Panc1 (cell line): ENCODE measurements at regions not wholly inside any gene's neighbourhood (a gene's known extent, or its start where the extent isn't known, plus 50 kb on each side); places are given as distances from the start of the nearest gene placed in this dataset.

ENCODE experiments used
- ATAC-seq: fragments of 200-7000 bp; cut with Tn5 transposase; 2 replicates; pipeline ENCODE4 v1.9.1; 2020; ENCODE audit warnings: mild to moderate bottlenecking, moderate library complexity
- BruUV-seq: library from RNA; stranded (reverse); fragments of 400-500 nt; replicated peaks from 2 replicates; lab custom pipeline; 2021; lab: Mats Ljungman, UMichigan
- CTCF ChIA-PET: fragments of 300-600 bp; sonication (Branson Sonifier 250); formaldehyde crosslinking; loops from one replicate; lab custom pipeline; 2022; ENCODE audit warnings: antibody characterized with exemption; lab: Charles Lee
- POLR2A ChIA-PET: fragments of 300-600 bp; sonication (Branson Sonifier 250); formaldehyde crosslinking; loops from one replicate; lab custom pipeline; 2022; ENCODE audit warnings: antibody characterized with exemption; lab: Charles Lee
- DNase-seq: peaks from one replicate; pipeline ENCODE4 v3.0.0-alpha.2; 2010; ENCODE audit warnings: low read depth, low spot score
- H3K27ac ChIP-seq: 2 replicates; pipeline ENCODE4 v1.5.1; 2011; ENCODE audit warnings: mild to moderate bottlenecking, low read length, inconsistent platforms
- H3K27me3 ChIP-seq: fragments of 200-500 bp; sonication (Bioruptor generic); 2 replicates; pipeline ENCODE4 v1.6.0; 2014; ENCODE audit warnings: low read length, inconsistent platforms; ENCODE audit not compliant: control insufficient read depth, insufficient read depth
- H3K36me3 ChIP-seq: fragments of 200-500 bp; sonication (Bioruptor generic); 2 replicates; pipeline ENCODE4 v1.5.1; 2014; ENCODE audit warnings: inconsistent platforms, mild to moderate bottlenecking, low read length, moderate library complexity; ENCODE audit not compliant: control insufficient read depth, insufficient read depth
- H3K4me1 ChIP-seq: 2 replicates; pipeline ENCODE4 v1.5.1; 2011; ENCODE audit warnings: inconsistent platforms, mild to moderate bottlenecking, low read length, moderate library complexity; ENCODE audit not compliant: control insufficient read depth, insufficient read depth
- H3K4me3 ChIP-seq, 2 experiments: 2 replicates each; pipeline ENCODE4 v1.5.1; 2011 to 2012; ENCODE audit warnings: low read depth in 2 of 2, low read length in 2 of 2, mild to moderate bottlenecking in 2 of 2, inconsistent platforms in 1 of 2, moderate library complexity in 1 of 2
- H3K9me3 ChIP-seq: fragments of 200-500 bp; sonication (Bioruptor generic); 2 replicates; pipeline ENCODE4 v1.5.1; 2014; ENCODE audit warnings: low read depth, mild to moderate bottlenecking, inconsistent platforms, low read length, moderate library complexity; ENCODE audit not compliant: control insufficient read depth, insufficient read depth
- CTCF ChIP-seq: fragments of 450-650 bp; IDR thresholded peaks from 2 replicates; pipeline ENCODE4 v1.5.1; 2017; ENCODE audit warnings: mild to moderate bottlenecking
- POLR2AphosphoS5 ChIP-seq: IDR thresholded peaks from 2 replicates; pipeline ENCODE4 v1.6.1; 2012; ENCODE audit warnings: mild to moderate bottlenecking, low read depth, low read length, moderate library complexity
- REST ChIP-seq, 2 experiments: IDR thresholded peaks; 2 replicates each; pipeline ENCODE4 v1.6.1; 2011 to 2012; ENCODE audit warnings: low read depth in 2 of 2, control low read depth in 1 of 2, low read length in 1 of 2, mild to moderate bottlenecking in 1 of 2, moderate library complexity in 1 of 2; ENCODE audit not compliant: insufficient read depth in 1 of 2
- SIN3A ChIP-seq: IDR thresholded peaks from 2 replicates; pipeline ENCODE4 v1.6.1; 2012; ENCODE audit warnings: low read depth, mild to moderate bottlenecking, low read length, moderate library complexity, borderline replicate concordance; ENCODE audit not compliant: insufficient read depth
- TCF7L2 ChIP-seq: IDR thresholded peaks from 2 replicates; pipeline ENCODE4 v1.6.1; 2011; ENCODE audit warnings: mild to moderate bottlenecking, low read depth, low read length, inconsistent platforms
- in situ Hi-C: cut with HindIII; loops from 2 replicates; pipeline ENCODE4 v1.10.0; 2016; ENCODE audit warnings: low sequenced_read_pairs, low pct_unique_long_range_greater_than_20kb
- intact Hi-C: fragments of 100-400 bp; cut with micrococcal nuclease; formaldehyde crosslinking; loops from one replicate; pipeline ENCODE4 v1.10.0; 2022; ENCODE audit not compliant: unreplicated experiment

GRCh38 chr10:33776419-33777070, 442.1 kb upstream of the NRP1 start:
- H3K4me1 ChIP-seq = no peaks in the 10 kb centered on the region
- in situ Hi-C loops (no loop called here), intact Hi-C loops (no loop called here)
- no peaks in the 10 kb centered on the region for H3K9me3 ChIP-seq
- no peak overlapping the region for H3K27ac ChIP-seq
- no peak overlapping the region for H3K4me3 ChIP-seq
- POLR2A ChIA-PET = no interaction called here
- TF ChIP-seq CTCF (no peak), SIN3A (no peak), REST (IDR thresholded peaks at IDR 0.05; ENCODE audit: insufficient read depth in 1 of 2, low read depth in 2 of 2, low read length in 1 of 2) (no peak), POLR2AphosphoS5 (no peak), TCF7L2 (no peak)
- no TSS peak for BruUV-seq
- no peaks in the 10 kb centered on the region for H3K27me3 ChIP-seq
- CTCF ChIA-PET = no interaction called here
- DNase-seq (no peak), ATAC-seq (no peak)
- H3K36me3 ChIP-seq = no peaks in the 10 kb centered on the region

DNA sequence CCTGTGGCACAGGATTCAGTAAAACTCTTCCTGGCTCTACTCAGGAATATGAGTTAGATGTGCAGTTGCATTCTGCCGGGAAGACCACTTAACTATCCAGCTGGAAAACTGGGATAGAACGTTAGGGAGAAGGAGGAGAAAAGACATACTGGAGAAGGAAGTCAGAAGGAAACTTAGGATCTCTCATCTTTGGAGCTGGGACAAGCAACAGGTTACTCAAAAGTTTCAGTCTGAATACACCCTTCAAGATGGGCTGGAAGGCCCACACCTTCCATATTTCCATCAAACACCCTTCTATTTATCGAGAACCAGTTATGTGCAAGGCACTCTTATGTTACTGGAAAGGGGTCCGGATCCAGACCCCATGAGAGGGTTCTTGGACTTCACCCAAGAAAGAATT, 440.4 kb upstream of the NRP1 start:
- H3K9me3 ChIP-seq = no peaks in the 10 kb centered on the region
- no peaks in the 10 kb centered on the region for H3K36me3 ChIP-seq
- in situ Hi-C loops = no loop called here
- no peaks in the 10 kb centered on the region for H3K4me1 ChIP-seq
- DNase-seq = no peak
- TF ChIP-seq SIN3A (no peak), TCF7L2 (no peak), CTCF (no peak)
- BruUV-seq = no TSS peak
- ATAC-seq = no peak
- CTCF ChIA-PET = no interaction called here
- no peak overlapping the region for H3K27ac ChIP-seq
- POLR2A ChIA-PET = no interaction called here
- H3K4me3 ChIP-seq = no peak overlapping the region
- intact Hi-C loops = no loop called here
- H3K27me3 ChIP-seq = no peaks in the 10 kb centered on the region
